ENCODE measurements at regions not wholly inside any gene's neighbourhood (a gene's known extent, or its start where the extent isn't known, plus 50 kb on each side); places are given as distances from the start of the nearest gene placed in this dataset.
A peak's percentile ranks its signal among the peaks of the same experiment; 100 is the strongest.

GRCh38 chr15:66895794-66896453, 169.5 kb upstream of the SMAD3 start:
- H3K4me1 Mint-ChIP-seq, result peaks cover 18% of the 10 kb centered on the region
- Histone ChIP-seq H3K27me3 (ENCODE audit: insufficient read depth) (no peaks in the 10 kb centered on the region), H2AFZ (no peak overlapping the region; the same call in 1 of the 2 replicates), H3K36me3 (ENCODE audit: insufficient read depth) (no peaks in the 10 kb centered on the region), H4K20me1 (replicated peaks; ENCODE audit: insufficient read depth) (no peaks in the 10 kb centered on the region), H3F3A (replicated peaks; ENCODE audit: low read depth) (no peaks in the 10 kb centered on the region), H3K27ac (ENCODE audit: low read depth) (no peak overlapping the region), H3K79me2 (replicated peaks; ENCODE audit: insufficient read depth) (no peaks in the 10 kb centered on the region), H3K4me2 (no peak overlapping the region), H3K9me2 (ENCODE audit: insufficient read depth) (peaks cover 6% of the 10 kb centered on the region; the same call in 1 of the 2 replicates), H3K4me3 (no peak overlapping the region), H3K4me1 (ENCODE audit: insufficient read depth) (no peaks in the 10 kb centered on the region)
- no peak overlapping the region for H3K4me3 Mint-ChIP-seq
- peaks cover 6% of the 10 kb centered on the region; the same call in 2 of the 3 replicates for H3K9me3 Mint-ChIP-seq
- TF ChIP-seq, protein P1, sequence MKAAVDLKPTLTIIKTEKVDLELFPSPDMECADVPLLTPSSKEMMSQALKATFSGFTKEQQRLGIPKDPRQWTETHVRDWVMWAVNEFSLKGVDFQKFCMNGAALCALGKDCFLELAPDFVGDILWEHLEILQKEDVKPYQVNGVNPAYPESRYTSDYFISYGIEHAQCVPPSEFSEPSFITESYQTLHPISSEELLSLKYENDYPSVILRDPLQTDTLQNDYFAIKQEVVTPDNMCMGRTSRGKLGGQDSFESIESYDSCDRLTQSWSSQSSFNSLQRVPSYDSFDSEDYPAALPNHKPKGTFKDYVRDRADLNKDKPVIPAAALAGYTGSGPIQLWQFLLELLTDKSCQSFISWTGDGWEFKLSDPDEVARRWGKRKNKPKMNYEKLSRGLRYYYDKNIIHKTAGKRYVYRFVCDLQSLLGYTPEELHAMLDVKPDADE (IDR thresholded peaks at IDR 0.05), result no peak
- no peak for TF ChIP-seq POLR2AphosphoS5 (IDR thresholded peaks at IDR 0.05; ENCODE audit: low read depth)
- TF ChIP-seq STAT1 (IDR thresholded peaks at IDR 0.05; ENCODE audit: unreplicated experiment), result no peak
- TF ChIP-seq ZNF114 (CRISPR knock-in tag; IDR thresholded peaks at IDR 0.05), result no peak
- no peak for TF ChIP-seq REST (IDR thresholded peaks at IDR 0.05; ENCODE audit: unreplicated experiment)
- no peak for TF ChIP-seq CREB1 (CRISPR knock-in tag; IDR thresholded peaks at IDR 0.05; ENCODE audit: low read depth)
- H3K36me3 Mint-ChIP-seq (ENCODE audit: low read depth), result no peaks in the 10 kb centered on the region
- no peak overlapping the region for H3K27ac Mint-ChIP-seq
- ATAC-seq (no peak), DNase-seq (ENCODE audit: low spot score) (no peak)
- peaks cover 2% of the 10 kb centered on the region for H3K27me3 Mint-ChIP-seq (ENCODE audit: insufficient read depth, low read depth, poor library complexity)

DNA sequence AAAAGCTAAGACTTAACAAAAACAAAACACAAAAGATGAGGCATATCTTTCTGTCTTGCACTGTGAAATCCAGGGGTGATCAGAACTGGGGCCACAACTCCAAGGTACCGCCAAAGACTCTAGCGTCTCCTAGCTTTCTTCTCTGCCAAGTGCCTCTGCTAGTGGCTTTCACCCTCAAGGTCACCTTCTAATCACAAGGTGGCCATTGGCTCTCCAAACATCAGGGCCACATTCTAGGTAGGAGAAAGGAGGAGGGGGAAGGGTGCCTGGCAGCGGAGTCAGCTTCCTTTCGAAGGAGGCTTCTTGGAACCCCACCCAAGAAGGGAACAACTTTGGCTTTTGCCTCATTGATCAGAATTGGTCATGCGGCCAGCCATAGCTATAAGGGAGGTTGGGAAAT, 168.8 kb upstream of the SMAD3 start:
- Histone ChIP-seq H3K79me2 (replicated peaks; ENCODE audit: insufficient read depth) (no peaks in the 10 kb centered on the region), H3K4me1 (ENCODE audit: insufficient read depth) (no peaks in the 10 kb centered on the region), H3K9me2 (ENCODE audit: insufficient read depth) (peaks cover 6% of the 10 kb centered on the region; the same call in 1 of the 2 replicates), H2AFZ (no peak overlapping the region), H3K4me2 (no peak overlapping the region), H4K20me1 (replicated peaks; ENCODE audit: insufficient read depth) (no peaks in the 10 kb centered on the region), H3K4me3 (no peak overlapping the region), H3K27ac (ENCODE audit: low read depth) (no peak overlapping the region), H3K36me3 (ENCODE audit: insufficient read depth) (no peaks in the 10 kb centered on the region), H3F3A (replicated peaks; ENCODE audit: low read depth) (no peaks in the 10 kb centered on the region), H3K27me3 (ENCODE audit: insufficient read depth) (no peaks in the 10 kb centered on the region)
- DNase-seq (ENCODE audit: low spot score) (no peak), ATAC-seq (no peak)
- Mint-ChIP-seq H3K4me3 (no peak overlapping the region), H3K4me1 (peaks cover 18% of the 10 kb centered on the region), H3K27me3 (ENCODE audit: insufficient read depth, low read depth, poor library complexity) (peaks cover 2% of the 10 kb centered on the region), H3K9me3 (peaks cover 1% of the 10 kb centered on the region; the same call in 1 of the 3 replicates), H3K36me3 (ENCODE audit: low read depth) (no peaks in the 10 kb centered on the region), H3K27ac (no peak overlapping the region)
- TF ChIP-seq CREB1 (CRISPR knock-in tag; IDR thresholded peaks at IDR 0.05; ENCODE audit: low read depth), result no peak
- TF ChIP-seq, protein P2, sequence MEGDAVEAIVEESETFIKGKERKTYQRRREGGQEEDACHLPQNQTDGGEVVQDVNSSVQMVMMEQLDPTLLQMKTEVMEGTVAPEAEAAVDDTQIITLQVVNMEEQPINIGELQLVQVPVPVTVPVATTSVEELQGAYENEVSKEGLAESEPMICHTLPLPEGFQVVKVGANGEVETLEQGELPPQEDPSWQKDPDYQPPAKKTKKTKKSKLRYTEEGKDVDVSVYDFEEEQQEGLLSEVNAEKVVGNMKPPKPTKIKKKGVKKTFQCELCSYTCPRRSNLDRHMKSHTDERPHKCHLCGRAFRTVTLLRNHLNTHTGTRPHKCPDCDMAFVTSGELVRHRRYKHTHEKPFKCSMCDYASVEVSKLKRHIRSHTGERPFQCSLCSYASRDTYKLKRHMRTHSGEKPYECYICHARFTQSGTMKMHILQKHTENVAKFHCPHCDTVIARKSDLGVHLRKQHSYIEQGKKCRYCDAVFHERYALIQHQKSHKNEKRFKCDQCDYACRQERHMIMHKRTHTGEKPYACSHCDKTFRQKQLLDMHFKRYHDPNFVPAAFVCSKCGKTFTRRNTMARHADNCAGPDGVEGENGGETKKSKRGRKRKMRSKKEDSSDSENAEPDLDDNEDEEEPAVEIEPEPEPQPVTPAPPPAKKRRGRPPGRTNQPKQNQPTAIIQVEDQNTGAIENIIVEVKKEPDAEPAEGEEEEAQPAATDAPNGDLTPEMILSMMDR (conservative IDR thresholded peaks at IDR 0.05; ENCODE audit: low read depth in 2 of 2), result 0 out of 4 replicates have a peak, but pooled peaks of 1 of the 2 experiments have one; percentile 10
- TF ChIP-seq, protein P1 (IDR thresholded peaks at IDR 0.05), result no peak
- no peak for TF ChIP-seq REST (IDR thresholded peaks at IDR 0.05; ENCODE audit: unreplicated experiment)
- TF ChIP-seq ZNF331 (CRISPR knock-in tag; IDR thresholded peaks at IDR 0.05; ENCODE audit: low read depth), result no peak

All from GM23338 (cell line).